Vagina (tissue), 2 donors: ENCODE measurements at regions not wholly inside any gene's neighbourhood (a gene's known extent, or its start where the extent isn't known, plus 50 kb on each side); places are given as distances from the start of the nearest gene placed in this dataset.

ENCODE experiments used
- DNase-seq, 2 donors: peaks; one replicate each; pipeline ENCODE4 v3.0.0-alpha.2; 2017; ENCODE audit errors: extremely low spot score in 2 of 2
- H3K27ac ChIP-seq: fragments of 200-600 bp; sonication (generic); one replicate; pipeline ENCODE4 v1.5.1; 2019
- H3K27me3 ChIP-seq: fragments of 200-600 bp; sonication (generic); one replicate; pipeline ENCODE4 v1.5.1; 2019
- H3K36me3 ChIP-seq, 2 donors: fragments of 200-600 bp; sonication (generic); one replicate each; pipeline ENCODE4 v1.5.1; 2017 to 2019
- H3K4me1 ChIP-seq: fragments of 200-600 bp; sonication (generic); one replicate; pipeline ENCODE4 v1.5.1; 2019
- H3K4me3 ChIP-seq, 2 donors: fragments of 200-600 bp; sonication (generic); 1 replicate in 1 of 2; 2 replicates in 1 of 2; pipeline ENCODE4 v1.5.1; 2016 to 2019
- H3K9me3 ChIP-seq: fragments of 200-600 bp; sonication (generic); one replicate; pipeline ENCODE4 v1.5.1; 2019
- CTCF ChIP-seq, 3 experiments: fragments of 450-650 bp in 2 of 3; fragments of 200-600 bp in 1 of 3; sonication (generic) in 1 of 3; IDR thresholded peaks; one replicate each; pipeline ENCODE4 v1.5.1; 2017 to 2019; ENCODE audit warnings: antibody characterized with exemption in 3 of 3, mild to moderate bottlenecking in 2 of 3, moderate library complexity in 2 of 3
- POLR2A ChIP-seq, 2 donors: fragments of 450-650 bp; IDR thresholded peaks; one replicate each; pipeline ENCODE4 v1.6.1; 2017; ENCODE audit warnings: antibody characterized with exemption in 2 of 2, mild to moderate bottlenecking in 2 of 2, moderate library complexity in 2 of 2
- POLR2AphosphoS5 ChIP-seq, 2 donors: sonication (generic); formaldehyde crosslinking; IDR thresholded peaks; one replicate each; pipeline ENCODE4 v1.9.0; 2017; ENCODE audit warnings: antibody characterized with exemption in 2 of 2, mild to moderate bottlenecking in 2 of 2, low read depth in 1 of 2; ENCODE audit not compliant: insufficient read depth in 1 of 2
- intact Hi-C: fragments of 100-400 bp; cut with DNase I; formaldehyde crosslinking; loops from one replicate; pipeline ENCODE4 v1.15.1; 2023

- Histone ChIP-seq H3K36me3 (no peaks in the 10 kb centered on the region), H3K4me3 (no peak overlapping the region), H3K9me3 (no peaks in the 10 kb centered on the region), H3K27me3 (no peaks in the 10 kb centered on the region), H3K4me1 (peaks cover 10% of the 10 kb centered on the region), H3K27ac (no peak overlapping the region)
- no peak for DNase-seq
- TF ChIP-seq POLR2A (IDR thresholded peaks at IDR 0.05): no peak
- no peak for TF ChIP-seq POLR2AphosphoS5 (IDR thresholded peaks at IDR 0.05; ENCODE audit: insufficient read depth in 1 of 2, low read depth in 1 of 2)
- TF ChIP-seq CTCF (IDR thresholded peaks at IDR 0.05): no peak
- intact Hi-C loops: no loop called here
Observed at GRCh38 chr1:219476116-219476515, 136.8 kb downstream of the ZC3H11B start.

GRCh38 chr1:219472596-219472995 lies 140.3 kb downstream of the ZC3H11B start:
- no peaks in the 10 kb centered on the region for H3K9me3 ChIP-seq
- TF ChIP-seq POLR2AphosphoS5 (IDR thresholded peaks at IDR 0.05; ENCODE audit: insufficient read depth in 1 of 2, low read depth in 1 of 2) (no peak), POLR2A (IDR thresholded peaks at IDR 0.05) (no peak), CTCF (IDR thresholded peaks at IDR 0.05) (no peak)
- intact Hi-C loops: no loop called here

GRCh38 chr1:219467524-219467923 lies 145.4 kb downstream of the ZC3H11B start:
- intact Hi-C loops: no loop called here
- no peaks in the 10 kb centered on the region for H3K36me3 ChIP-seq
- no peak overlapping the region for H3K27ac ChIP-seq

More at GRCh38 chr1:219472596-219472995, 140.3 kb downstream of the ZC3H11B start:
- no peak overlapping the region for H3K4me3 ChIP-seq
- H3K4me1 ChIP-seq: peaks cover 9% of the 10 kb centered on the region
- no peak overlapping the region for H3K27ac ChIP-seq
- no peaks in the 10 kb centered on the region for H3K36me3 ChIP-seq
- H3K27me3 ChIP-seq: no peaks in the 10 kb centered on the region
- DNase-seq: no peak

GRCh38 chr1:219466766-219467165 lies 146.1 kb downstream of the ZC3H11B start:
- no peak for DNase-seq
- H3K4me1 ChIP-seq: peaks cover 29% of the 10 kb centered on the region
- intact Hi-C loops: no loop called here
- H3K27me3 ChIP-seq: no peaks in the 10 kb centered on the region
- H3K36me3 ChIP-seq: no peaks in the 10 kb centered on the region
- TF ChIP-seq CTCF (IDR thresholded peaks at IDR 0.05): no peak
- no peak for TF ChIP-seq POLR2A (IDR thresholded peaks at IDR 0.05)
- TF ChIP-seq POLR2AphosphoS5 (IDR thresholded peaks at IDR 0.05; ENCODE audit: insufficient read depth in 1 of 2, low read depth in 1 of 2): no peak
- no peaks in the 10 kb centered on the region for H3K9me3 ChIP-seq
- no peak overlapping the region for H3K27ac ChIP-seq
- no peak overlapping the region for H3K4me3 ChIP-seq

More at GRCh38 chr1:219467524-219467923, 145.4 kb downstream of the ZC3H11B start:
- Histone ChIP-seq H3K9me3 (no peaks in the 10 kb centered on the region), H3K4me3 (no peak overlapping the region), H3K4me1 (peaks cover 22% of the 10 kb centered on the region), H3K27me3 (no peaks in the 10 kb centered on the region)
- TF ChIP-seq CTCF (IDR thresholded peaks at IDR 0.05) (no peak), POLR2A (IDR thresholded peaks at IDR 0.05) (no peak), POLR2AphosphoS5 (IDR thresholded peaks at IDR 0.05; ENCODE audit: insufficient read depth in 1 of 2, low read depth in 1 of 2) (no peak)
- no peak for DNase-seq

GRCh38 chr1:219465212-219466093 lies 147.5 kb downstream of the ZC3H11B start:
- H3K27me3 ChIP-seq: no peaks in the 10 kb centered on the region
- H3K36me3 ChIP-seq: no peaks in the 10 kb centered on the region
- DNase-seq: no peak
- no peaks in the 10 kb centered on the region for H3K9me3 ChIP-seq
- H3K4me3 ChIP-seq: no peak overlapping the region
- H3K27ac ChIP-seq: no peak overlapping the region
- H3K4me1 ChIP-seq: peaks cover 41% of the 10 kb centered on the region
- TF ChIP-seq POLR2AphosphoS5 (IDR thresholded peaks at IDR 0.05; ENCODE audit: insufficient read depth in 1 of 2, low read depth in 1 of 2): no peak
- no peak for TF ChIP-seq POLR2A (IDR thresholded peaks at IDR 0.05)
- TF ChIP-seq CTCF (IDR thresholded peaks at IDR 0.05): no peak
- intact Hi-C loops: no loop called here
